Endodermal cell (in vitro differentiated cells): ENCODE measurements at regions not wholly inside any gene's neighbourhood (a gene's known extent, or its start where the extent isn't known, plus 50 kb on each side); places are given as distances from the start of the nearest gene placed in this dataset.

Source experiments
- DNase-seq: peaks from one replicate; pipeline ENCODE4 v3.0.0-alpha.2; 2017
- H3K27ac ChIP-seq: 2 replicates; pipeline ENCODE4 v1.5.1; 2013; ENCODE audit warnings: mild to moderate bottlenecking, low read depth, low read length, moderate library complexity
- H3K27me3 ChIP-seq: 2 replicates; pipeline ENCODE4 v1.6.1; 2013; ENCODE audit warnings: mild to moderate bottlenecking, low read length, moderate library complexity; ENCODE audit not compliant: insufficient read depth, control insufficient read depth, poor library complexity, severe bottlenecking
- H3K36me3 ChIP-seq: 2 replicates; pipeline ENCODE4 v1.7.0; 2013; ENCODE audit warnings: mild to moderate bottlenecking, low read length, moderate library complexity; ENCODE audit not compliant: control insufficient read depth, insufficient read depth
- H3K4me1 ChIP-seq: one replicate; pipeline ENCODE4 v1.7.0; 2013; ENCODE audit warnings: low read length; ENCODE audit not compliant: control insufficient read depth, insufficient read depth
- H3K4me3 ChIP-seq: 2 replicates; pipeline ENCODE4 v1.5.1; 2013; ENCODE audit warnings: mild to moderate bottlenecking, low read length, moderate library complexity
- H3K9ac ChIP-seq: 2 replicates; pipeline ENCODE4 v1.6.1; 2013; ENCODE audit warnings: mild to moderate bottlenecking, low read length, moderate library complexity; ENCODE audit not compliant: poor library complexity, severe bottlenecking; ENCODE audit errors: extremely low read depth
- H3K9me3 ChIP-seq: 2 replicates; pipeline ENCODE4 v1.6.1; 2013; ENCODE audit warnings: mild to moderate bottlenecking, low read length, moderate library complexity; ENCODE audit not compliant: control insufficient read depth
- H3K27ac Mint-ChIP-seq: 2 replicates; pipeline ENCODE4 v1.8.0; 2020; ENCODE audit warnings: mixed read lengths
- H3K27me3 Mint-ChIP-seq: 2 replicates; pipeline ENCODE4 v1.8.0; 2021; ENCODE audit warnings: mild to moderate bottlenecking, mixed read lengths; ENCODE audit not compliant: insufficient read depth
- H3K36me3 Mint-ChIP-seq: 2 replicates; pipeline ENCODE4 v1.8.0; 2020; ENCODE audit warnings: low read depth, mixed read lengths
- H3K4me1 Mint-ChIP-seq: 2 replicates; pipeline ENCODE4 v1.8.0; 2020; ENCODE audit warnings: mixed read lengths
- H3K4me3 Mint-ChIP-seq: 2 replicates; pipeline ENCODE4 v1.8.0; 2020; ENCODE audit warnings: mild to moderate bottlenecking, moderate library complexity, mixed read lengths
- H3K9me3 Mint-ChIP-seq: 2 replicates; pipeline ENCODE4 v1.8.0; 2020; ENCODE audit warnings: mild to moderate bottlenecking, mixed read lengths
- CTCF ChIP-seq: fragments of 200-600 bp; sonication (generic); conservative IDR thresholded peaks from 2 replicates; pipeline ENCODE4 v1.5.0; 2021; ENCODE audit warnings: antibody characterized with exemption, mild to moderate bottlenecking
- WGBS, 2 experiments: methylation state at CpG; one replicate each; pipeline versions ENCODE4 v1.1.5 to v1.1.7; 2013; ENCODE audit warnings: missing lambda C conversion rate in 2 of 2, mixed read lengths in 1 of 2; ENCODE audit not compliant: insufficient coverage in 1 of 2, insufficient read length in 1 of 2; 5-methylcytosine and 5-hydroxymethylcytosine counted together

- Mint-ChIP-seq H3K27me3 (no peaks in the 10 kb centered on the region), H3K27ac (no peak overlapping the region), H3K4me3 (no peak overlapping the region), H3K36me3 (no peaks in the 10 kb centered on the region), H3K9me3 (peaks cover 19% of the 10 kb centered on the region), H3K4me1 (no peaks in the 10 kb centered on the region)
- Histone ChIP-seq H3K4me1 (no peaks in the 10 kb centered on the region), H3K9ac (no peak overlapping the region), H3K9me3 (peaks cover 15% of the 10 kb centered on the region), H3K27me3 (no peaks in the 10 kb centered on the region), H3K27ac (no peak overlapping the region), H3K4me3 (no peak overlapping the region), H3K36me3 (no peaks in the 10 kb centered on the region)
- TF ChIP-seq CTCF, result no peak
- DNase-seq, result no peak
- WGBS, 2 experiments, result 89 to 91% methylated on average over 13 to 14 of the region's 14 CpGs
Measured at GRCh38 chr9:135401218-135401617, 78.4 kb upstream of the PPP1R26 start.

- Mint-ChIP-seq H3K4me1 (no peaks in the 10 kb centered on the region), H3K27me3 (no peaks in the 10 kb centered on the region), H3K4me3 (no peak overlapping the region), H3K27ac (no peak overlapping the region), H3K36me3 (no peaks in the 10 kb centered on the region), H3K9me3 (peaks cover 10% of the 10 kb centered on the region)
- Histone ChIP-seq H3K9me3 (peaks cover 6% of the 10 kb centered on the region), H3K27me3 (no peaks in the 10 kb centered on the region), H3K4me1 (no peaks in the 10 kb centered on the region), H3K36me3 (no peaks in the 10 kb centered on the region), H3K27ac (no peak overlapping the region), H3K4me3 (no peak overlapping the region), H3K9ac (no peak overlapping the region)
- TF ChIP-seq CTCF, result no peak
- WGBS, 2 experiments, result 88 to 93% methylated on average over 14 to 18 of the region's 18 CpGs
- no peak for DNase-seq
Measured at GRCh38 chr9:135402048-135402738, 77.4 kb upstream of the PPP1R26 start.

GRCh38 chr9:135402739-135403695 lies 76.6 kb upstream of the PPP1R26 start:
- Mint-ChIP-seq H3K9me3 (peaks cover 1% of the 10 kb centered on the region), H3K36me3 (no peaks in the 10 kb centered on the region), H3K27ac (no peak overlapping the region), H3K4me1 (no peaks in the 10 kb centered on the region), H3K27me3 (no peaks in the 10 kb centered on the region), H3K4me3 (no peak overlapping the region)
- Histone ChIP-seq H3K9ac (no peak overlapping the region), H3K9me3 (peaks cover 1% of the 10 kb centered on the region), H3K27ac (no peak overlapping the region), H3K4me1 (no peaks in the 10 kb centered on the region), H3K4me3 (no peak overlapping the region), H3K36me3 (no peaks in the 10 kb centered on the region), H3K27me3 (no peaks in the 10 kb centered on the region)
- DNase-seq, result no peak
- WGBS, 2 experiments, result 88 to 95% methylated on average over 19 to 29 of the region's 29 CpGs
- TF ChIP-seq CTCF, result no peak
